C4-2B (cell line): ENCODE measurements at regions not wholly inside any gene's neighbourhood (a gene's known extent, or its start where the extent isn't known, plus 50 kb on each side); places are given as distances from the start of the nearest gene placed in this dataset.
A peak's percentile ranks its signal among the peaks of the same experiment; 100 is the strongest.

ENCODE experiments used
- H3K27ac ChIP-seq: fragments of 450-650 bp; 2 replicates; pipeline ENCODE4 v1.5.1; 2017
- ZFX ChIP-seq: fragments of 450-650 bp; IDR thresholded peaks from 2 replicates; pipeline ENCODE4 v1.6.1; 2017
- TF ChIP-seq, protein P1 (sequence below): fragments of 450-650 bp; conservative IDR thresholded peaks from 2 replicates; pipeline ENCODE4 v1.5.1; 2017; ENCODE audit warnings: mild to moderate bottlenecking

DNA sequence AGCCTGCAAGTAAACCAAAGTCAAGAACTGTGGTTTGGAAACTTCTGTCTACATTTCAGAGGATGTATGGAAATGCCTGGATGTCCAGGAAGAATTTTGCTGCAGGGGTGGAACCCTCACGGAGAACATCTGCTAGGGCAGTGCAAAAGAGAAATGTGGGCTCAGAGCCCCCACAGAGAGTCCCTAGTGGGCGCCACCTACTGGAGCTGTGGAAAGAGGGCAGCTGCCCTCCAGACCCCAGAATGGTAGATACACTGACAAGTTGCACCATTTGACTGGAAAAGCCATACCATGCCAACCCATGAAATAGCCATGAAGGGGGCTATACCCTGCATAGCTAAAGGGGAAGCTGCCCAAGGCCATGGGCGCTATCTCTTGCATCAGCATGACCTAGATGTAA, 1672.4 kb downstream of the KCNT2 start:
- TF ChIP-seq, protein P1, sequence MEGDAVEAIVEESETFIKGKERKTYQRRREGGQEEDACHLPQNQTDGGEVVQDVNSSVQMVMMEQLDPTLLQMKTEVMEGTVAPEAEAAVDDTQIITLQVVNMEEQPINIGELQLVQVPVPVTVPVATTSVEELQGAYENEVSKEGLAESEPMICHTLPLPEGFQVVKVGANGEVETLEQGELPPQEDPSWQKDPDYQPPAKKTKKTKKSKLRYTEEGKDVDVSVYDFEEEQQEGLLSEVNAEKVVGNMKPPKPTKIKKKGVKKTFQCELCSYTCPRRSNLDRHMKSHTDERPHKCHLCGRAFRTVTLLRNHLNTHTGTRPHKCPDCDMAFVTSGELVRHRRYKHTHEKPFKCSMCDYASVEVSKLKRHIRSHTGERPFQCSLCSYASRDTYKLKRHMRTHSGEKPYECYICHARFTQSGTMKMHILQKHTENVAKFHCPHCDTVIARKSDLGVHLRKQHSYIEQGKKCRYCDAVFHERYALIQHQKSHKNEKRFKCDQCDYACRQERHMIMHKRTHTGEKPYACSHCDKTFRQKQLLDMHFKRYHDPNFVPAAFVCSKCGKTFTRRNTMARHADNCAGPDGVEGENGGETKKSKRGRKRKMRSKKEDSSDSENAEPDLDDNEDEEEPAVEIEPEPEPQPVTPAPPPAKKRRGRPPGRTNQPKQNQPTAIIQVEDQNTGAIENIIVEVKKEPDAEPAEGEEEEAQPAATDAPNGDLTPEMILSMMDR, result peak; percentile 21
- no peak for TF ChIP-seq ZFX
- H3K27ac ChIP-seq, result no peak overlapping the region

DNA sequence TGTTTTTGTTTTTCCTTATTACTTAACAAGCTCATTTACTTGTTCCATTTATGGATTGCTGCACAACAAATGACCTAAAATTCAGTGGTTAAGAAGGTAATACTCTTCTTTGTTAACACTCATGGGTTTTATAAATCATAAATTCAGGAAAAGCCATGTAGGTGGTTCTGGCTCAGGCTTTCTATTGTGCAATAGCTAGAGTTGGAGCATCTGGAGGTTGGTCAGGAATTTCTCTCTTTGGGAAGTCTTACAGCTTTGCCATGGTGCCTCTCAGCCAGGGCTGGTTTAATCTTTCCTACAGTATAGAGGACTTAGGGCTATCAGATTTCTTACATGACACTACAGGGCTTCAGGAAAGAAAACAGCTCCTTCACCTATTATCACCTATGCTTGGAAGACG, 1677.1 kb downstream of the KCNT2 start:
- no peak overlapping the region for H3K27ac ChIP-seq
- TF ChIP-seq, protein P1, result no peak
- no peak for TF ChIP-seq ZFX

DNA sequence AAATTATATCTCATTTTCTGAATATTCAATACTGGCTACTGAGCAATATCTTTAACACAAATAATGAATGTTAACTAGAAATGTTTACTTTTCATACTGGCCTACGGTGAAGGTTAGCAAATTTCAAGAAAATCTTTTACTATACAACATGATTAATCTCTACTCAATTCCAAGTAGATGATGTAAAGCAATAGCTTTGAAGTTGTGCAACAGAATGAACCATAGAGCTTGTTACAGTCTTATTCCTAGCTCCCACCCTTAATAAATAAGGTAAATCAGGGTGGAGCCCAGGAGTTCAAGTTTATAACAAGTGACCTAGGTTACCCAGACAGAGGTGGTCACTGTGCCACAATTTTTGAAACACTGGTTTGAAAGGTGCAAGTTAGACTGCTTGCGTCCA, 1678.1 kb downstream of the KCNT2 start:
- TF ChIP-seq, protein P1, result no peak
- no peak for TF ChIP-seq ZFX
- H3K27ac ChIP-seq, result no peak overlapping the region

DNA sequence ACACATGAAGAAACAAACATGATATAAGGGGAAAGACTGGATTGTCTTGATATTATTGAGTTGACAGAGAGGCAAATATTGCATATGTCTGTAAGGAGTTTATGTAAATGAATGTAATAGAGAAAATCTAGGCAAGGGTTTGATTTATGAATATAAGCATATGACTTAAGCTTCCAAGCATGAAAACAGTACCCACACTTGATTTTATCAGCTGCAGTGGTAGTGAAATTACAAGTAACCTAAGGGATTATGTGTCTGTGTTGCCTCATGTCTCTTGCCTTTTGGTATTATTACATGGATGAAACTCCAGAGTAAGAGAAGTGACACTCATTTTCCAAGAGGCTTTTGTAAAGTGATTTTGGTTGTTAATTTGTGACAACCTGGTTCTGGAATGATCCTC, 1678.9 kb downstream of the KCNT2 start:
- no peak overlapping the region for H3K27ac ChIP-seq
- no peak for TF ChIP-seq ZFX
- TF ChIP-seq, protein P1, result no peak

DNA sequence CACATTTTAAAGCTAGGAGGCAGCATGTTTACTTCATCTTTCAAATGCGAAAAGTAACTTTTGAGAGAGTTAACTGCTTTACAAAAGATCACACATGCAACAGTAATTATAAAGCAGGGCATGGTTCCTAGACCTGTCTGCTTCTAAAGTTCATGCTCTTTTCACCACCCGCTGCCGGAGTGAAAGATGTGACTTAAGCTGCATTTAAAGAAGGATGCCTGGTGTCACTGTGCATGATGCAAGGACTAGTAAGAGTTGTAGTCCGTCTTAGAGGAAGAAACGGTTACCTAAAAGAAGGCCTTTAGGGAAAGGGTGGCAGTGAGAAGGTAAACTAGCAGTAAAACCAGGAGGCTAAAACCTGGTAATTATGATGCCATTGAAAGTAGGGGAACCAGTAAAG, 1689.1 kb downstream of the KCNT2 start:
- no peak for TF ChIP-seq ZFX
- no peak overlapping the region for H3K27ac ChIP-seq

DNA sequence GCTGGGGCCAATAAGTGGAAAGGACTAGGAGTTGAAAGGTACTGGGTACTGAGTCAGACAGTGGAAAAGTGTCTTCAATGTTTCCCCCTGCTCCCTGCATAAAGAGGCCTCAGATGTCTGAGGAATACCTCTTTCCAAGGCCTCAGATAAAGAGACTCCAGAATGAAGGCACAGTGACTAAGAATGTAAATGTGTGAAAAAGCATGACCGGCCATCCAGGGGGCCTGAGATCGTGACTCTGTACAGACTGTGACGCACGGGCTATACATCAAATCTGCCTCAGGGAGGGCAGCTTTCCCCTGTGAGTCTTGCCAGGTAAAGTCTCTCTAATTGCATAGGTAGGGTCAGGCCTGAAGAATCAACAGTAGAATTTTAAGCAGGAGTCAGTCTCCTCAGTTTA, 1690.5 kb downstream of the KCNT2 start:
- no peak overlapping the region for H3K27ac ChIP-seq

DNA sequence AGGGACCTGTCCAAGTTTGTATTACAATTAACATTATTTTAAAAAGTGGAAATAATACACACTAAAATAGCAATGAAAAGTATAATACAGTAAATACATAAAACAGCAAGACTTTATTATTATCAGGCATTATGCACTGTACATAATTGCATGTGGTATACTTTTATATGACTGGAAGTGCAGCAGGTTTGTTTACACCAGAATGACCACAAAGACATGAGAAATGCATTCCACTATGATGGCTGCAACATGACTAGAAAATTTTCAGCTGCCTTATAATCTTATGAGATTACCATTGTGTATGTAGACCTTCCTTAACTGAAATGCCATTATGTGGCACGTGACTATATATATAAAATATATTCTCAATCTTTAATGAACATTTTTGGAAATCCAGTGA, 1699.6 kb downstream of the KCNT2 start:
- no peak overlapping the region for H3K27ac ChIP-seq
- TF ChIP-seq, protein P1, result no peak
- TF ChIP-seq ZFX, result no peak

More for the DNA sequence above, 1690.5 kb downstream of the KCNT2 start:
- TF ChIP-seq ZFX, result no peak
- TF ChIP-seq, protein P1, result no peak

DNA sequence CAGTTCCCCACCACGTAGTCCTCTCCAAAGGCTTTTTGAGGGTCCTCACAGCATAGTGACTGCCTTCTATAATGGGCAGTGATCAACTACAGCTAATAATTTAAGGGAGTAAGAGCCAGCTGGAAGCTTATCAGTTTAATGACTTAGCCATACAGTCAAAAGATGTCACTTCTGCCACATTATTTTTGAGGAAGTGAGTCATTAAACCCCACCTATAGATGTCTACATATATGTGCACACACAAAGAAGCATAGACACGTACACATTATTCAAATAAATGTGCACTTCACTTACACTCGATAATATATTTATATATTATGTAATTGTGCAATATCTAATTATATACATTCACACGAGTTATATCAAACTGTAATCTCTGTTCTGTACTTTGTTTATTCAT, 1704.7 kb downstream of the KCNT2 start:
- no peak for TF ChIP-seq ZFX
- TF ChIP-seq, protein P1, result no peak
- H3K27ac ChIP-seq, result no peak overlapping the region
